ENCODE measurements at regions not wholly inside any gene's neighbourhood (a gene's known extent, or its start where the extent isn't known, plus 50 kb on each side); places are given as distances from the start of the nearest gene placed in this dataset.
A peak's percentile ranks its signal among the peaks of the same experiment; 100 is the strongest.
"Not testable (repeated sequence)": the region's sequence is repeated elsewhere in the genome, so short reads cannot be mapped to it uniquely, and the experiment has no call there.

GRCh38 chr22:48635816-48636215 lies 1191.9 kb downstream of the BRD1 start:
- peak; percentile 87 for DNase-seq (ENCODE audit: low spot score)

GRCh38 chr22:48635031-48635430 lies 1192.6 kb downstream of the BRD1 start:
- DNase-seq (ENCODE audit: low spot score): no peak

GRCh38 chr22:48633996-48634836 lies 1193.5 kb downstream of the BRD1 start:
- DNase-seq (ENCODE audit: low spot score): no peak

GRCh38 chr22:48632646-48633246 lies 1194.9 kb downstream of the BRD1 start:
- DNase-seq (ENCODE audit: low spot score): no peak

GRCh38 chr22:48631288-48631863 lies 1196.3 kb downstream of the BRD1 start:
- no peak for DNase-seq (ENCODE audit: low spot score)

- no peak for DNase-seq (ENCODE audit: low spot score)
These were observed 1196.8 kb downstream of the BRD1 start for GRCh38 chr22:48630848-48631247.

GRCh38 chr22:48630433-48630754 lies 1197.3 kb downstream of the BRD1 start:
- peak; percentile 29 for DNase-seq (ENCODE audit: low spot score)

- DNase-seq (ENCODE audit: low spot score): no peak
These were observed 1197.8 kb downstream of the BRD1 start for GRCh38 chr22:48629631-48630432.

GRCh38 chr22:48628891-48629543 lies 1198.7 kb downstream of the BRD1 start:
- no peak for DNase-seq (ENCODE audit: low spot score)

- no peak for DNase-seq (ENCODE audit: low spot score)
These were observed 1199.7 kb downstream of the BRD1 start for GRCh38 chr22:48627966-48628365.

GRCh38 chr22:48627203-48627602 lies 1200.5 kb downstream of the BRD1 start:
- DNase-seq (ENCODE audit: low spot score): no peak

- DNase-seq (ENCODE audit: low spot score): no peak
These were observed 1203.3 kb downstream of the BRD1 start for GRCh38 chr22:48624401-48624800.

- DNase-seq (ENCODE audit: low spot score): no peak
These were observed 1204.7 kb downstream of the BRD1 start for GRCh38 chr22:48622891-48623545.

GRCh38 chr22:48621085-48621484 lies 1206.6 kb downstream of the BRD1 start:
- no peak for DNase-seq (ENCODE audit: low spot score)

GRCh38 chr22:48620460-48620859 lies 1207.2 kb downstream of the BRD1 start:
- not testable (repeated sequence) for DNase-seq (ENCODE audit: low spot score)

- DNase-seq (ENCODE audit: low spot score): no peak
These were observed 1208.0 kb downstream of the BRD1 start for GRCh38 chr22:48619721-48620120.

GRCh38 chr22:48618326-48618725 lies 1209.3 kb downstream of the BRD1 start:
- no peak for DNase-seq (ENCODE audit: low spot score)

- DNase-seq (ENCODE audit: low spot score): no peak
These were observed 1211.0 kb downstream of the BRD1 start for GRCh38 chr22:48616656-48617055.

GRCh38 chr22:48615171-48616008 lies 1212.3 kb downstream of the BRD1 start:
- DNase-seq (ENCODE audit: low spot score): no peak

GRCh38 chr22:48613566-48614200 lies 1214.0 kb downstream of the BRD1 start:
- DNase-seq (ENCODE audit: low spot score): no peak

Data from SW480 (cell line).